Prostate gland (tissue), 2 donors: ENCODE measurements at regions not wholly inside any gene's neighbourhood (a gene's known extent, or its start where the extent isn't known, plus 50 kb on each side); places are given as distances from the start of the nearest gene placed in this dataset.

Experiments
- CTCF ChIP-seq, 4 experiments: fragments of 200-600 bp in 2 of 4; fragments of 450-650 bp in 2 of 4; sonication (generic) in 2 of 4; IDR thresholded peaks; 1 replicate in 3 of 4; 2 replicates in 1 of 4; pipeline ENCODE4 v1.5.1; 2016 to 2019; ENCODE audit warnings: antibody characterized with exemption in 4 of 4, mild to moderate bottlenecking in 2 of 4, moderate library complexity in 2 of 4
- POLR2A ChIP-seq: fragments of 450-650 bp; IDR thresholded peaks from one replicate; pipeline ENCODE4 v1.6.1; 2016; ENCODE audit warnings: antibody characterized with exemption, mild to moderate bottlenecking

- no peak for TF ChIP-seq CTCF (IDR thresholded peaks at IDR 0.05)
- no peak for TF ChIP-seq POLR2A
Measured at GRCh38 chr12:58541300-58541690, 379.0 kb downstream of the LRIG3 start.
